ENCODE measurements at regions not wholly inside any gene's neighbourhood (a gene's known extent, or its start where the extent isn't known, plus 50 kb on each side); places are given as distances from the start of the nearest gene placed in this dataset.
"Not testable (repeated sequence)": the region's sequence is repeated elsewhere in the genome, so short reads cannot be mapped to it uniquely, and the experiment has no call there.

DNA sequence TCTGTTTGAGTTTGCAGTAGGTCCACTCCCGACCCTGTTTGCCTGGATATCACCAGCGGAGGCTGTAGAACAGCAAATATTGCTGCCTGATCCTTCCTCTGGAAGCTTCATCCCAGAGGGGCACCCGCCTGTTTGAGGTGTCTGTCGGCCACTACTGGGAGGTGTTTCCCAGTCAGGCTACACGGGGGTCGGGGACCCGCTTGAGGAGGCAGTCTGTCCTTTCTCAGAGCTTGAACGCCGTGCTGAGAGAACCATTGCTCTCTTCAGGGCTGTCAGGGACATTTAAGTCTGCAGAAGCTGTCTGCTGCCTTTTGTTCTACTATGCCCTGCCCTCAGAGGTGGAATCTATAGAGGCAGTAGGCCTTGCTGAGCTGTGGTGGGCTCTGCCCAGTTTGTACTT, 422.3 kb downstream of the CCDC85A start:
- TF ChIP-seq, protein P1, sequence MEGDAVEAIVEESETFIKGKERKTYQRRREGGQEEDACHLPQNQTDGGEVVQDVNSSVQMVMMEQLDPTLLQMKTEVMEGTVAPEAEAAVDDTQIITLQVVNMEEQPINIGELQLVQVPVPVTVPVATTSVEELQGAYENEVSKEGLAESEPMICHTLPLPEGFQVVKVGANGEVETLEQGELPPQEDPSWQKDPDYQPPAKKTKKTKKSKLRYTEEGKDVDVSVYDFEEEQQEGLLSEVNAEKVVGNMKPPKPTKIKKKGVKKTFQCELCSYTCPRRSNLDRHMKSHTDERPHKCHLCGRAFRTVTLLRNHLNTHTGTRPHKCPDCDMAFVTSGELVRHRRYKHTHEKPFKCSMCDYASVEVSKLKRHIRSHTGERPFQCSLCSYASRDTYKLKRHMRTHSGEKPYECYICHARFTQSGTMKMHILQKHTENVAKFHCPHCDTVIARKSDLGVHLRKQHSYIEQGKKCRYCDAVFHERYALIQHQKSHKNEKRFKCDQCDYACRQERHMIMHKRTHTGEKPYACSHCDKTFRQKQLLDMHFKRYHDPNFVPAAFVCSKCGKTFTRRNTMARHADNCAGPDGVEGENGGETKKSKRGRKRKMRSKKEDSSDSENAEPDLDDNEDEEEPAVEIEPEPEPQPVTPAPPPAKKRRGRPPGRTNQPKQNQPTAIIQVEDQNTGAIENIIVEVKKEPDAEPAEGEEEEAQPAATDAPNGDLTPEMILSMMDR (IDR thresholded peaks at IDR 0.05; ENCODE audit: low read depth, low read length) = not testable (repeated sequence)
- TF ChIP-seq MYC (IDR thresholded peaks at IDR 0.05; ENCODE audit: low read depth, low read length) = not testable (repeated sequence)

Data from NB4 (cell line).